ENCODE measurements at regions not wholly inside any gene's neighbourhood (a gene's known extent, or its start where the extent isn't known, plus 50 kb on each side); places are given as distances from the start of the nearest gene placed in this dataset.

- Histone ChIP-seq H3K9me2 (ENCODE audit: insufficient read depth, low read length) (no peaks in the 10 kb centered on the region), H3K4me3 (ENCODE audit: low read length) (no peak overlapping the region), H3K79me2 (replicated peaks; ENCODE audit: insufficient read depth, low read length) (no peaks in the 10 kb centered on the region), H2AFZ (ENCODE audit: low read depth, low read length) (no peak overlapping the region), H3K27ac (ENCODE audit: low read length) (no peak overlapping the region), H3K9ac (ENCODE audit: low read length) (no peak overlapping the region), H4K20me1 (ENCODE audit: insufficient read depth) (no peaks in the 10 kb centered on the region), H3F3A (ENCODE audit: insufficient read depth, low read length, poor library complexity, severe bottlenecking) (no peaks in the 10 kb centered on the region), H3K4me2 (ENCODE audit: low read length) (no peak overlapping the region), H3K36me3 (ENCODE audit: insufficient read depth, low read length) (no peaks in the 10 kb centered on the region), H3K9me3 (ENCODE audit: low read length) (no peaks in the 10 kb centered on the region), H3K27me3 (ENCODE audit: insufficient read depth, low read depth, low read length) (no peaks in the 10 kb centered on the region)
- TF ChIP-seq RAD21 (conservative IDR thresholded peaks at IDR 0.05) (no peak), TAF1 (IDR thresholded peaks at IDR 0.05; ENCODE audit: low read depth) (no peak), EZH2 (IDR thresholded peaks at IDR 0.05; ENCODE audit: borderline replicate concordance, insufficient read depth, low read length, poor library complexity, severe bottlenecking) (no peak), MXI1 (conservative IDR thresholded peaks at IDR 0.05; ENCODE audit: poor library complexity, severe bottlenecking) (no peak), EP300 (conservative IDR thresholded peaks at IDR 0.05; ENCODE audit: poor library complexity, severe bottlenecking) (no peak), REST (IDR thresholded peaks at IDR 0.05; ENCODE audit: borderline replicate concordance) (no peak), SMC3 (conservative IDR thresholded peaks at IDR 0.05; ENCODE audit: poor library complexity) (no peak), POLR2AphosphoS5 (IDR thresholded peaks at IDR 0.05) (no peak)
- TF ChIP-seq, protein P1, sequence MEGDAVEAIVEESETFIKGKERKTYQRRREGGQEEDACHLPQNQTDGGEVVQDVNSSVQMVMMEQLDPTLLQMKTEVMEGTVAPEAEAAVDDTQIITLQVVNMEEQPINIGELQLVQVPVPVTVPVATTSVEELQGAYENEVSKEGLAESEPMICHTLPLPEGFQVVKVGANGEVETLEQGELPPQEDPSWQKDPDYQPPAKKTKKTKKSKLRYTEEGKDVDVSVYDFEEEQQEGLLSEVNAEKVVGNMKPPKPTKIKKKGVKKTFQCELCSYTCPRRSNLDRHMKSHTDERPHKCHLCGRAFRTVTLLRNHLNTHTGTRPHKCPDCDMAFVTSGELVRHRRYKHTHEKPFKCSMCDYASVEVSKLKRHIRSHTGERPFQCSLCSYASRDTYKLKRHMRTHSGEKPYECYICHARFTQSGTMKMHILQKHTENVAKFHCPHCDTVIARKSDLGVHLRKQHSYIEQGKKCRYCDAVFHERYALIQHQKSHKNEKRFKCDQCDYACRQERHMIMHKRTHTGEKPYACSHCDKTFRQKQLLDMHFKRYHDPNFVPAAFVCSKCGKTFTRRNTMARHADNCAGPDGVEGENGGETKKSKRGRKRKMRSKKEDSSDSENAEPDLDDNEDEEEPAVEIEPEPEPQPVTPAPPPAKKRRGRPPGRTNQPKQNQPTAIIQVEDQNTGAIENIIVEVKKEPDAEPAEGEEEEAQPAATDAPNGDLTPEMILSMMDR (IDR thresholded peaks at IDR 0.05; ENCODE audit: poor library complexity, severe bottlenecking), result no peak
Observed at GRCh38 chr2:64220894-64221617, 76.8 kb upstream of the PELI1 start.

- H3K4me3 ChIP-seq (ENCODE audit: low read length), result no peak overlapping the region
- TF ChIP-seq, protein P1 (IDR thresholded peaks at IDR 0.05; ENCODE audit: poor library complexity, severe bottlenecking), result no peak
- TF ChIP-seq RAD21 (conservative IDR thresholded peaks at IDR 0.05) (no peak), REST (IDR thresholded peaks at IDR 0.05; ENCODE audit: borderline replicate concordance) (no peak), EZH2 (IDR thresholded peaks at IDR 0.05; ENCODE audit: borderline replicate concordance, insufficient read depth, low read length, poor library complexity, severe bottlenecking) (no peak), MXI1 (conservative IDR thresholded peaks at IDR 0.05; ENCODE audit: poor library complexity, severe bottlenecking) (no peak), SMC3 (conservative IDR thresholded peaks at IDR 0.05; ENCODE audit: poor library complexity) (no peak), TAF1 (IDR thresholded peaks at IDR 0.05; ENCODE audit: low read depth) (no peak), POLR2AphosphoS5 (IDR thresholded peaks at IDR 0.05) (no peak), EP300 (conservative IDR thresholded peaks at IDR 0.05; ENCODE audit: poor library complexity, severe bottlenecking) (no peak)
- no peak overlapping the region for H3K27ac ChIP-seq (ENCODE audit: low read length)
Observed at GRCh38 chr2:64221935-64222334, 77.7 kb upstream of the PELI1 start.

More at GRCh38 chr2:64221935-64222334, 77.7 kb upstream of the PELI1 start:
- Histone ChIP-seq H3K9me2 (ENCODE audit: insufficient read depth, low read length) (no peaks in the 10 kb centered on the region), H3K9ac (ENCODE audit: low read length) (no peak overlapping the region), H3K4me2 (ENCODE audit: low read length) (no peak overlapping the region), H3F3A (ENCODE audit: insufficient read depth, low read length, poor library complexity, severe bottlenecking) (no peaks in the 10 kb centered on the region), H3K36me3 (ENCODE audit: insufficient read depth, low read length) (no peaks in the 10 kb centered on the region), H4K20me1 (ENCODE audit: insufficient read depth) (no peaks in the 10 kb centered on the region), H2AFZ (ENCODE audit: low read depth, low read length) (no peak overlapping the region), H3K27me3 (ENCODE audit: insufficient read depth, low read depth, low read length) (no peaks in the 10 kb centered on the region), H3K9me3 (ENCODE audit: low read length) (no peaks in the 10 kb centered on the region), H3K79me2 (replicated peaks; ENCODE audit: insufficient read depth, low read length) (no peaks in the 10 kb centered on the region)
